ENCODE measurements at regions not wholly inside any gene's neighbourhood (a gene's known extent, or its start where the extent isn't known, plus 50 kb on each side); places are given as distances from the start of the nearest gene placed in this dataset.
"Not testable (repeated sequence)": the region's sequence is repeated elsewhere in the genome, so short reads cannot be mapped to it uniquely, and the experiment has no call there.

- TF ChIP-seq CTCF (conservative IDR thresholded peaks at IDR 0.05); EZH2 (IDR thresholded peaks at IDR 0.05; ENCODE audit: low read depth): not testable (repeated sequence)
Observed at GRCh38 chr4:112838015-112838414, 201.1 kb downstream of the LARP7 start.
